Tongue (tissue), 1 donor: ENCODE measurements at regions not wholly inside any gene's neighbourhood (a gene's known extent, or its start where the extent isn't known, plus 50 kb on each side); places are given as distances from the start of the nearest gene placed in this dataset.
A peak's percentile ranks its signal among the peaks of the same experiment; 100 is the strongest.
"Not testable (repeated sequence)": the region's sequence is repeated elsewhere in the genome, so short reads cannot be mapped to it uniquely, and the experiment has no call there.

ENCODE experiments used
- DNase-seq: peaks from one replicate; pipeline ENCODE4 v3.0.0-alpha.2; 2015

DNA sequence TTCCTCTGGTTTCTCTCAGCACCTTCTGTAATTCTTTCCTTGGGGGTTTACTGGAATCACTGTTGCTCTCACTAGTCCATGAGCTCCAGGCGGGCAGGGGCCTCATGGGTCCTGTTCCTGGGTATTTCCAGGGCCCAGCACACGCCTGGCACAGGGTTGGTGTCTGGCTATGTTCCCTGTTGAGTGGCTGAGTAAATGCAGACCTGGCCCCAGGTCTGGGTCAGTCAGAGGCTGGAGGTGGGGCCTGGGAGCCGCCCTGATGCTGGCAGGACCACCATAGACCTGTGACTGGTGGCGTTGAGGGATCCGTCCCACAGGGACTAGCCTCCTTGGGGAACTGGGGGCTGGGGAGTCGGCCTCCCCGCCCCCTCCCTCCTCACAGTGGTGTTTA, 313.4 kb downstream of the PTPRU start:
- DNase-seq, result not testable (repeated sequence)

GRCh38 chr1:29549001-29549400, 312.7 kb downstream of the PTPRU start:
- no peak for DNase-seq

DNA sequence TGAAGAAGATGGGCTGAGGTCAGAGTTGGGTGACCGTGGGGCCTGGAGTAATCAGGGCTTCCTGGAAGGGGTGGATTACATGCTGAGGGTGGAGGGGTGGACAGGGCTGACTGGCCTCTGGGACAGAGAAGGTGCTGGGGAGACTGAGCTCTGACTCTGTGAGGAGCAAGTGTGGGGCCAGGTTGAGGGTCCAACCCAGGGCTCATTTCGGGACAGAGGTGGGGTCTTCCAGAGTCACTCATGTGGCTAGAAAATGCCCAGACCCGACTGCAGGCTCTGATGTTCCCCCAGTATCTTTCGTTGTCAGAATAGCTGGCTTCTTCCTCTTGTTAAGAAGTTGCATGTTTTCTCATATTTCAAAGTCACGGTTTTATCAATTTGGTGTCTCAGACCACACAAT, 311.8 kb downstream of the PTPRU start:
- DNase-seq, result no peak

- no peak for DNase-seq
Measured at GRCh38 chr1:29547300-29547699, 311.0 kb downstream of the PTPRU start.

DNA sequence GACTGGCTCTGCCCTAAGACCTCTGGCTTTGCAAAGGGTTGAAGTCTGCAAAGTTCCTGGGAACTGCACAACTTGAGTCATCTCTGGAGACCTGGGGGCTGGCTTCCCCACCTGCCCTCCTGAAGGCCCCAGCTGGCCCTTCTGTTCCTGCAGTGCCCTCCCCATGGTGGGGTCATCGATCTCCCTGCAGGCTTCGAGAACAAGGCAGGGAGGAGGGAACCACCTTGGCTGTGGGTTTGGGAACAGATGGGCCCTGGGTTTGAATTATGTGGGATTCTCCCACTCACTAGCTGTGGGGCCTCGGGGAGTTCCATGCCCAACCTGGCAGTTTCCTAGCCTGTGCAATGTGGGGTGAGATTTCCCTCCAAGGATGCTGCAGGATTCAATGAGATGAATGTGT, 310.2 kb downstream of the PTPRU start:
- DNase-seq, result no peak

- no peak for DNase-seq
Measured at GRCh38 chr1:29544406-29544805, 308.1 kb downstream of the PTPRU start.

- DNase-seq, result no peak
Measured at GRCh38 chr1:29543586-29543985, 307.3 kb downstream of the PTPRU start.

DNA sequence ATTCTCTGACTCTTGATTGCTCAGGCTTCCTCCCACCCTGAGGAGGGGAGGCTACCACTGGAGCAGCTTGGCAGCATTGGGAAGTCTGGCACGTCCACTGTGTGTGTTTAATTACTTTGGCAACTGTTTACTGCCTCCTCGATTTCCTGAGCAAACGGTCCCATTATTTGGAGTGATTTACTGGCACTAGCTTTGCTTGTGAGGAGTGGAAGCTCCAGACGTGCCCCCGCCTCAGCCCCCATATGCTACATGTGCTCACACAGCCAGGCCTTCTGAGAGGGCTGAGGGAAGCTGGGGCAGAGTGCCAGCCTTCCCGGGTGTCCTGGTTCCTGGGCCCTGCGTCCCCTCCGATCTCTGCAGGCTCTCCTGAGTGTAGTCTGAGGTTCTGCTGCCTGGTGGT, 306.2 kb downstream of the PTPRU start:
- peak; percentile 68 for DNase-seq

- no peak for DNase-seq
Measured at GRCh38 chr1:29541631-29542030, 305.3 kb downstream of the PTPRU start.

- DNase-seq, result no peak
Measured at GRCh38 chr1:29540801-29541357, 304.6 kb downstream of the PTPRU start.

DNA sequence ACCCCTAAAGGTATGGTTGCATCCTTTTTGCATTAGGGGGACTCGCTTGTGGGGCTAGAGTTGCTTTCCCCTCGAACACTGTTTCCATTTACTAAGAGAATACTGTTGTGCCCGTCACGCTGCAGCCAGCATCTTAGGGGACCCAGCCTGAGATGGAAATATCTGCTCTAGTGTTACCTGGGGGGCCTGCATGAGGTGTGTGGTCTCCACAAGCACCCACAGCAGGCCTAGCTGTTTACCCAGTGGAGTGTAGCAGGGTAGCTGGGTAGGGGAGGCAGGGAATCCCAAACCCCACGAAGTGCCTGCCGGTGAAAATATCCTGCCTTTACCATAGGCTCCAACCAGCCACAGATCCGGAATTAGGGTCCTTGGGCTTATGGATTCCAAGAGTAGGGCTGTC, 303.6 kb downstream of the PTPRU start:
- DNase-seq, result no peak

DNA sequence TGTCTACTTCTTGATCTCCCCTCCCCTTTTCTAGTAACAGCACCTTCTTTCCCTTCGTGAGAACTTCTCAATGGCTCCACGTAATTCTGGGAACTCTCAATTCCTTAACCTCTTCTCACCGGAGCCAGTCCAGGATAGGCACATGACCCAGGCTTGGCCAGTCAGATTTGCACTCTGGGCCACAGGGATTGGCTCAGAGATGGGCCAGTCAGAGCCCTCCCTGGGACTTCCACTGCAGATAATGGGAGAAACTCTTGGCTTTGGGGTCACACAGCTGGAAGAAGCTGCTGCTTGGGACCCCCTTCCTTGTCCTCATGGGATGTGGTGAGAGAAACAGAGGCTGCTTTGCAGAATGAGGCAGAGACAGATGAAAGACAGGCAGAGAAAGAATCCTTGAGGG, 302.3 kb downstream of the PTPRU start:
- DNase-seq, result no peak

DNA sequence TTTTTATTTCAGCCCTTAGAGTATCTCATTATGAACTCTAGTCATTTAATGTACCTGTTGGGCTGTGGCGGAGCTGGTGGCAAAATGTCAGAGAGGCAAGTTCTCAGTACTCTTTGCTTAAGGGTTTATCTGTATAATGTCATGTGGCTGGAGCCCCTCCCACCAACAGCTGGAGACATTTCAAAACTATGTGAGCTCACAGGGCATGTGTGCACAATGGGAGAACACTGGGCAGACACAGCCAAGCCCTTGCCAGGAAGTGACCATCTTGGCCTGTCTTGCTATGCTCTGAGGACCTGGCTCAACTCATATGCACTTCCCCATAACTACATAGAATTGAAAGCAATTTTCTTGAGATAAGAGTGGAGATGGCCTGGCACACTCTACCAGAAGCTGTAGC, 296.4 kb downstream of the PTPRU start:
- peak; percentile 58 for DNase-seq

DNA sequence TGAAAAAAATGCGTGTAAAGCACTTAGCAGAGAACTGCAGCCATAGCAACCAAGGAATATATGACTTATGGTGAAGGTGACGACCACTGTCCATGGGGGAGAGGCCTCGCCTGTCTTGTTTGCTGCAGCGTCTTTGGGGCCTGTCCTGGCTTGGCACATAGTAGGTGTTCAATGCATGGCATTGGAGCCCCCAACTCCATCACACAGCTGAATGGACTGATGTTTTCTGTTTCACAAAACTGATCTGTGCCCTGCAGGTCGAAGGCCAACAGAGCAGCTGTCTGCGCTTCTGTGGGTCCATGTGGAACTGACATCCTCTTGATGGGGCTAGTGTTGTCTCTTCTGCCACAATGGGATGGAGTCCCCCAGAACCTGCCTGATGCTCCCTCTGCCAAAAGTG, 296.0 kb downstream of the PTPRU start:
- no peak for DNase-seq

GRCh38 chr1:29531596-29531995, 295.3 kb downstream of the PTPRU start:
- DNase-seq, result no peak

GRCh38 chr1:29529677-29530278, 293.5 kb downstream of the PTPRU start:
- DNase-seq, result no peak

- peak; percentile 78 for DNase-seq
Measured at GRCh38 chr1:29527314-29528004, 291.1 kb downstream of the PTPRU start.

DNA sequence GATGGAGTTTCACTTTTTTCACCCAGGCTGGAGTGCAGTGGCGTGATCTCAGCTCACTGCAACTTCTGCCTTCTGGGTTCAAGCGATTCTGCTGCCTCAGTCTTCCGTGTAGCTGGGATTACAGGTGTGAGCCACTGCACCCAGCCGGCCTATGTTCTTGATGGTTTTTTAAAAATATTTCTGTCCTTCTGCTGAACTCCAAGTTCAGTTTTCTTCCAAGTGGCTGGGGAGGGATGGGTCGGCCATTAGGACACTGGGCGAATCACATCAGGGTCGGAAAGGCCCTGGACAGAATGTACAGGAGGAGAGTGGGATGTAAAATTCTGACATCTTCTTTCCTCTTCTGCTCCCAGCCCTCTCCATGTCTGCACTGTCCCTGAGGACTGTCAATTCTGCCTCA, 289.6 kb downstream of the PTPRU start:
- DNase-seq, result no peak

DNA sequence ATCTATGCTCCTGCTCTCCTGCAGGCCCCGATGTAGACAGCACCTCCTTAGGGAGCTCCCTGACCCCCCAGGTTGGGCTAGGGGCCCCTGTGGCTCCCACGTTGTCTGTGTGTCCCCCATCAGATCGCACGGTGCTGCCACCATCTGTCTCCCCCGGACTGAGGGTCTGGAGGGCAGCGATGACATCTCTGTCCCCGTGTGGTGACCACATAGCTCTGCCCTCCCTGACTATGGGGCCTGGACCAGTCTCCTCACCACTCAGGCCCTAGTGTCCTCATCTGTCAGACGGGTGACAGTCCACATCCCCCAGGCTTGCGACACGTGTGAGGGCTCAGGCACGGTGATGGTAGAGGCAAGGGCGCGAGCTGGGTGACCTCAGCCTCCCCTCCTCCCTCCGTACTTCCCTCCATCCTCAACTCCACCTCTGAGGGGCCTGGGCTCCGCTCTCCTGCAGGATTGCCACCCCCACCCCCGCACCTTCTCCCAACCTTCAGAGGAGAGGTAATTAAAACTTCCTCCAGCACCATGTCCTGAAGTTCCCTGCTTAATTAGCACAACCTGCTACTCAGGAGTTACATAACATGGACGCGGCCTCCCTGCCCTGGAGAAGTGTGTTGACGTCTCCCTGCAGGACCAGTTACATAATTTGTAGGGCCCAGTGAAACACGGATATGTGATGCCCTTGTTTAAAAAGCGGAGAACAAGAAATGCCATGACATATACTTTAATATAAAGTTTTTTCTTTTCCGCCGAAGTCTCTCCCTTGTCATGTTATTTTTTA, 288.2 kb downstream of the PTPRU start:
- no peak for DNase-seq

DNA sequence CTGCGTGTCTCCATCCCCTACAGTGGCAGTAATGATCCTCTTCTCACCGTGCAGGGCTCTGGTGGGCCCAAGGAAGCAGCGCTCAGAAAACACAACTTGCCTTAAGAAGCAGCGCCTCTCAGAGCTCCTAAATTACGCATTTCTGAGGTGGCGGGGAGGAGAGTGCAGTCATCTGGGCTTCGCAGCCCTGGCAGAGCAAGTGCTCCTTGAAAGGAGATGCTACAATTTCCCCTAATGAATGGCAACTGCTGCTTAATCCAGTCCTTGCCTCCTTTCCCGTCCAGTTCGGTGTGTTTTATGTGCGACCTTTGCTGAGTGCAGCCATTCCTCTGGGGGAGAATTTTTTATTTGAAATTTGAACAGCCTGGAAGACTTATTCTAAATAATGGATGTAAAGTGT, 287.3 kb downstream of the PTPRU start:
- DNase-seq, result no peak

DNA sequence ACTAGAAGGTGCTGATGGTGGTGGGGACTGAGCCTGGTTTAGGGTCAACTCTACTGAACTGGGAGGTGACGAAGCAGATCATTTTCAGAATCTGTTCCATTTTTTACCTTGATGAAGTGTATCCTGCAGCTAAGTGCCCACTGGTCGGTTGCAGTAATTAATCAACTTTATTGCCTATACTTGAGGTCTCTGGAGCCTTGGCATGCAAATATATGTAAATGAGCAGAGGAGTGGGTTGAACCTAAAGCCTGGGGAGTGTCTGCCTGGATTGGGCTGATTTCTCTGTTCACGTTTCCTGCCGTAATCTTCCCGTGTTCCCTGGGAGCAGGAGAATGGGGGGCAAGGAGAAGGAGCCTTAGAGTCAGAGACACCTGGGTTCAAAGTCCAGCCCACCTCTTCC, 286.8 kb downstream of the PTPRU start:
- DNase-seq, result no peak

- no peak for DNase-seq
Measured at GRCh38 chr1:29521811-29522580, 285.7 kb downstream of the PTPRU start.

- peak; percentile 76 for DNase-seq
Measured at GRCh38 chr1:29521438-29521715, 285.1 kb downstream of the PTPRU start.
